K562 (cell line): ENCODE measurements at regions not wholly inside any gene's neighbourhood (a gene's known extent, or its start where the extent isn't known, plus 50 kb on each side); places are given as distances from the start of the nearest gene placed in this dataset.

Source experiments
- ATF1 ChIP-seq, 2 experiments: fragments of 450-650 bp in 1 of 2; IDR thresholded peaks; 2 replicates each; pipeline ENCODE4 v1.6.1; 2016; ENCODE audit warnings: missing compliant biosample characterization in 1 of 2, missing genetic modification characterization in 1 of 2
- NRF1 ChIP-seq, 2 experiments: fragments of 450-650 bp; IDR thresholded peaks in 1 of 2; conservative IDR thresholded peaks in 1 of 2; 2 replicates each; pipeline ENCODE4 v1.6.1; 2014; ENCODE audit warnings: mild to moderate bottlenecking in 2 of 2
- POLR2A ChIP-seq: fragments of 450-650 bp; conservative IDR thresholded peaks from 2 replicates; pipeline ENCODE4 v1.6.1; 2016
- POLR2AphosphoS5 ChIP-seq: IDR thresholded peaks from 2 replicates; pipeline ENCODE4 v1.6.1; 2011; ENCODE audit warnings: mild to moderate bottlenecking, low read depth, low read length, moderate library complexity; ENCODE audit not compliant: control insufficient read depth, insufficient read depth
- RFX7 ChIP-seq: fragments of 250-450 bp; sonication (Bioruptor Pico); IDR thresholded peaks from 2 replicates; pipeline ENCODE4 v1.5.1; 2021; ENCODE audit warnings: mild to moderate bottlenecking
- TSHZ1 ChIP-seq: fragments of 250-450 bp; sonication (Bioruptor Pico); IDR thresholded peaks from 2 replicates; pipeline ENCODE4 v1.4.0; 2020; ENCODE audit warnings: mild to moderate bottlenecking, moderate library complexity
- ZBTB33 ChIP-seq: sonication (generic); formaldehyde crosslinking; IDR thresholded peaks from 2 replicates; pipeline ENCODE4 v1.8.1; 2023; ENCODE audit warnings: mild to moderate bottlenecking, missing genetic modification reagents
- ZNF408 ChIP-seq: fragments of 250-450 bp; sonication (Bioruptor Pico); IDR thresholded peaks from 2 replicates; pipeline ENCODE4 v1.4.0; 2020; ENCODE audit warnings: low read depth, mild to moderate bottlenecking, moderate library complexity
- TF ChIP-seq, protein P1 (sequence below): fragments of 250-450 bp; sonication (Bioruptor Pico); IDR thresholded peaks from 2 replicates; pipeline ENCODE4 v1.5.0; 2021; ENCODE audit warnings: mild to moderate bottlenecking, borderline replicate concordance

DNA sequence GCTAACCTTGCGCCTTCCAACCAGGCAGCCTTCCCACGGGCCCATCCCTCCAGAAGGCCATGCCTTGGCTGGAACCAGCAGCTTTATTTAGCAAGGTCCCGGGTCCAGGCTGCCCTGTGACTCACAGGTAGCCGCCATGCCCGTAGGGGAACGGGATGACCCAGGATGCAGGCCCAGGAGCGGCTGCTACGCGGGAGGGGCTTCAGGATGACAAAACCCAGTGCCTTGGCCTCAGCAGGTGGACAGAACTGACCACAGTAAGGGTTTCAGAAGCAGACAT is 63.3 kb downstream of the RTP5 start:
- TF ChIP-seq TSHZ1 (CRISPR knock-in tag) (no peak), ZNF408 (CRISPR knock-in tag) (no peak), RFX7 (CRISPR knock-in tag) (no peak), NRF1 (conservative IDR thresholded peaks at IDR 0.05 in 1 of 2, IDR thresholded peaks at IDR 0.05 in 1 of 2) (no peak), ZBTB33 (CRISPR knock-in tag) (no peak), POLR2A (no peak), ATF1 (CRISPR knock-in tag; IDR thresholded peaks at IDR 0.05) (no peak), ATF1 (tag; IDR thresholded peaks at IDR 0.05) (no peak), POLR2AphosphoS5 (no peak)
- TF ChIP-seq, protein P1, sequence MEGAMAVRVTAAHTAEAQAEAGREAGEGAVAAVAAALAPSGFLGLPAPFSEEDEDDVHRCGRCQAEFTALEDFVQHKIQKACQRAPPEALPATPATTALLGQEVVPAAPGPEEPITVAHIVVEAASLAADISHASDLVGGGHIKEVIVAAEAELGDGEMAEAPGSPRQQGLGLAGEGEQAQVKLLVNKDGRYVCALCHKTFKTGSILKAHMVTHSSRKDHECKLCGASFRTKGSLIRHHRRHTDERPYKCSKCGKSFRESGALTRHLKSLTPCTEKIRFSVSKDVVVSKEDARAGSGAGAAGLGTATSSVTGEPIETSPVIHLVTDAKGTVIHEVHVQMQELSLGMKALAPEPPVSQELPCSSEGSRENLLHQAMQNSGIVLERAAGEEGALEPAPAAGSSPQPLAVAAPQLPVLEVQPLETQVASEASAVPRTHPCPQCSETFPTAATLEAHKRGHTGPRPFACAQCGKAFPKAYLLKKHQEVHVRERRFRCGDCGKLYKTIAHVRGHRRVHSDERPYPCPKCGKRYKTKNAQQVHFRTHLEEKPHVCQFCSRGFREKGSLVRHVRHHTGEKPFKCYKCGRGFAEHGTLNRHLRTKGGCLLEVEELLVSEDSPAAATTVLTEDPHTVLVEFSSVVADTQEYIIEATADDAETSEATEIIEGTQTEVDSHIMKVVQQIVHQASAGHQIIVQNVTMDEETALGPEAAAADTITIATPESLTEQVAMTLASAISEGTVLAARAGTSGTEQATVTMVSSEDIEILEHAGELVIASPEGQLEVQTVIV (CRISPR knock-in tag), result no peak
